ENCODE measurements at regions not wholly inside any gene's neighbourhood (a gene's known extent, or its start where the extent isn't known, plus 50 kb on each side); places are given as distances from the start of the nearest gene placed in this dataset.

GRCh38 chr2:209307161-209308001 is 116.5 kb upstream of the MAP2 start:
- no peaks in the 10 kb centered on the region for H4K20me1 ChIP-seq (ENCODE audit: control insufficient read depth, insufficient read depth, insufficient read length)
- Mint-ChIP-seq H3K9me3 (peaks cover 0 to 7% of the 10 kb centered on the region in 2 experiments; a peak in 3 of 5 replicates), H3K36me3 (ENCODE audit: insufficient read depth in 1 of 3, low read depth in 3 of 3) (peaks cover 57 to 73% (median 66%) of the 10 kb centered on the region in 3 experiments), H3K4me3 (no peak overlapping the region), H3K27me3 (ENCODE audit: low read depth) (no peaks in the 10 kb centered on the region; the same call in 1 of the 2 replicates), H3K27ac (no peak overlapping the region; a peak in 2 of 7 replicates), H3K4me1 (peaks cover 48 to 49% of the 10 kb centered on the region in 2 experiments)
- H3K79me1 ChIP-seq (ENCODE audit: insufficient read depth, low read depth, low read length, poor library complexity, severe bottlenecking), result no peaks in the 10 kb centered on the region
- H3K4ac ChIP-seq (ENCODE audit: low read depth, low read length), result no peak overlapping the region
- no peak overlapping the region for H3K18ac ChIP-seq (ENCODE audit: insufficient read length, low read depth, low read length)
- H2AK5ac ChIP-seq (ENCODE audit: insufficient read length, low read length), result no peak overlapping the region
- TF ChIP-seq CTCF (conservative IDR thresholded peaks at IDR 0.05), result no peak
- no peak overlapping the region for H4K5ac ChIP-seq (ENCODE audit: insufficient read length, low read depth, low read length)
- H2BK5ac ChIP-seq (ENCODE audit: insufficient read length, low read length), result no peak overlapping the region
- no peak overlapping the region for H3T11ph ChIP-seq (ENCODE audit: low read length)
- no peak overlapping the region for H2BK15ac ChIP-seq (ENCODE audit: low read depth, low read length)
- H3K9ac ChIP-seq (ENCODE audit: extremely low read depth, insufficient read length, low read length), result no peak overlapping the region
- H2AFZ ChIP-seq (ENCODE audit: low read length), result no peak overlapping the region
- H3K23ac ChIP-seq (ENCODE audit: insufficient read length, low read depth, low read length), result no peak overlapping the region
- H3K79me2 ChIP-seq (ENCODE audit: insufficient read depth, low read length), result peaks cover 1% of the 10 kb centered on the region; the same call in 1 of the 2 replicates
- no peak overlapping the region for H2BK20ac ChIP-seq (ENCODE audit: low read depth, low read length, poor library complexity, severe bottlenecking)
- no peaks in the 10 kb centered on the region for H3K27me3 ChIP-seq (ENCODE audit: insufficient read depth, low read length)
- no peak overlapping the region for H4K8ac ChIP-seq (replicated peaks; ENCODE audit: insufficient read length, low read depth, low read length)
- no peak overlapping the region for H4K91ac ChIP-seq (ENCODE audit: insufficient read length, low read depth, low read length)
- H3K23me2 ChIP-seq (ENCODE audit: insufficient read length, low read depth, low read length, poor library complexity, severe bottlenecking), result no peaks in the 10 kb centered on the region
- no peak overlapping the region for H2BK12ac ChIP-seq (ENCODE audit: insufficient read length, low read depth, low read length)
- no peak overlapping the region for H3K14ac ChIP-seq (ENCODE audit: insufficient read depth, low read length)
- H3K56ac ChIP-seq (ENCODE audit: insufficient read length, low read depth, low read length), result no peak overlapping the region
- H3K4me2 ChIP-seq (ENCODE audit: insufficient read depth, insufficient read length, low read length), result no peak overlapping the region
- WGBS (ENCODE audit: extremely low coverage, insufficient read length, low lambda C conversion rate), result no CpG with 5 or more reads among the region's 10 CpGs
- no peak overlapping the region for H2BK120ac ChIP-seq (ENCODE audit: low read depth, low read length, poor library complexity, severe bottlenecking)
- H3K27ac ChIP-seq (ENCODE audit: insufficient read length, low read depth, low read length), result no peak overlapping the region
- no peaks in the 10 kb centered on the region; the same call in 1 of the 2 replicates for H3K4me1 ChIP-seq (ENCODE audit: insufficient read depth, low read length)
- DNase-seq, result peak; percentile 69
- H3K9me3 ChIP-seq (ENCODE audit: control insufficient read depth, low read depth, low read length), result no peaks in the 10 kb centered on the region

Measured in H9 (cell line).